ENCODE measurements at regions not wholly inside any gene's neighbourhood (a gene's known extent, or its start where the extent isn't known, plus 50 kb on each side); places are given as distances from the start of the nearest gene placed in this dataset.

DNA sequence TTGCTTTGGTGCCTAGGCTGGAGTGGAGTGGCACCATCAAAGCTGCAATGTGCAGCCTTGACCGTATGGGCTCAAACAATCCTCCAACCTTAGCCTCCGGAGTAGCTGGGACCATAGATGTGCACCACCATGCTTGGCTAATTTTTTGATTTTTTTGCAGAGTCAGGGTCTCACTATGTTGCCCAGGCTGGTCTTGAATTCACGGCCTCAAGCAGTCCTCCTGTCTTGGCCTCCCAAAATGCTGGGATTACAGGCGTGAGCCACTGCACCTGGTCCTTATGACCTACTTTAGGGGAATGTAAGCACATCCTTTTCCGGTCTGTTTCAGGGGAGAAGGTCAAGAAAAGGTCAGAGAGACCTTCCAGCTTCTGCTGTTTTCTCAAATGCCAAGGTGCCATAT is 53.4 kb upstream of the SPRED2 start:
- TF ChIP-seq, protein P1, sequence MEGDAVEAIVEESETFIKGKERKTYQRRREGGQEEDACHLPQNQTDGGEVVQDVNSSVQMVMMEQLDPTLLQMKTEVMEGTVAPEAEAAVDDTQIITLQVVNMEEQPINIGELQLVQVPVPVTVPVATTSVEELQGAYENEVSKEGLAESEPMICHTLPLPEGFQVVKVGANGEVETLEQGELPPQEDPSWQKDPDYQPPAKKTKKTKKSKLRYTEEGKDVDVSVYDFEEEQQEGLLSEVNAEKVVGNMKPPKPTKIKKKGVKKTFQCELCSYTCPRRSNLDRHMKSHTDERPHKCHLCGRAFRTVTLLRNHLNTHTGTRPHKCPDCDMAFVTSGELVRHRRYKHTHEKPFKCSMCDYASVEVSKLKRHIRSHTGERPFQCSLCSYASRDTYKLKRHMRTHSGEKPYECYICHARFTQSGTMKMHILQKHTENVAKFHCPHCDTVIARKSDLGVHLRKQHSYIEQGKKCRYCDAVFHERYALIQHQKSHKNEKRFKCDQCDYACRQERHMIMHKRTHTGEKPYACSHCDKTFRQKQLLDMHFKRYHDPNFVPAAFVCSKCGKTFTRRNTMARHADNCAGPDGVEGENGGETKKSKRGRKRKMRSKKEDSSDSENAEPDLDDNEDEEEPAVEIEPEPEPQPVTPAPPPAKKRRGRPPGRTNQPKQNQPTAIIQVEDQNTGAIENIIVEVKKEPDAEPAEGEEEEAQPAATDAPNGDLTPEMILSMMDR (IDR thresholded peaks at IDR 0.05; ENCODE audit: low read length), result no peak
- TF ChIP-seq EZH2 (optimal IDR thresholded peaks at IDR 0.05; ENCODE audit: low read depth, low read length), result no peak
- no peak for TF ChIP-seq EZH2phosphoT487 (IDR thresholded peaks at IDR 0.05; ENCODE audit: low read length)
- no peak overlapping the region for H3K27ac ChIP-seq (ENCODE audit: low read length)
- H3K9ac ChIP-seq (ENCODE audit: low read length), result no peak overlapping the region
- no peaks in the 10 kb centered on the region for H3F3A ChIP-seq (ENCODE audit: insufficient read depth, low read length)
- no peaks in the 10 kb centered on the region for H3K36me3 ChIP-seq (replicated peaks; ENCODE audit: insufficient read depth, low read length)
- no peaks in the 10 kb centered on the region for H4K20me1 ChIP-seq (ENCODE audit: insufficient read depth, low read length)
- no peak for DNase-seq
- H3K4me2 ChIP-seq (ENCODE audit: low read depth, low read length), result no peak overlapping the region
- no peaks in the 10 kb centered on the region for H3K27me3 ChIP-seq (replicated peaks; ENCODE audit: insufficient read depth, low read length)
- H2AFZ ChIP-seq (ENCODE audit: low read length), result no peak overlapping the region
- no peaks in the 10 kb centered on the region for H3K79me2 ChIP-seq (ENCODE audit: low read length)
- no peaks in the 10 kb centered on the region for H3K9me2 ChIP-seq (replicated peaks; ENCODE audit: insufficient read depth, low read length)
- H3K4me3 ChIP-seq (ENCODE audit: low read length), result no peak overlapping the region
- H3K4me1 ChIP-seq (ENCODE audit: low read length), result no peaks in the 10 kb centered on the region
- no peaks in the 10 kb centered on the region for H3K9me3 ChIP-seq (replicated peaks; ENCODE audit: insufficient read depth, low read length)

DNA sequence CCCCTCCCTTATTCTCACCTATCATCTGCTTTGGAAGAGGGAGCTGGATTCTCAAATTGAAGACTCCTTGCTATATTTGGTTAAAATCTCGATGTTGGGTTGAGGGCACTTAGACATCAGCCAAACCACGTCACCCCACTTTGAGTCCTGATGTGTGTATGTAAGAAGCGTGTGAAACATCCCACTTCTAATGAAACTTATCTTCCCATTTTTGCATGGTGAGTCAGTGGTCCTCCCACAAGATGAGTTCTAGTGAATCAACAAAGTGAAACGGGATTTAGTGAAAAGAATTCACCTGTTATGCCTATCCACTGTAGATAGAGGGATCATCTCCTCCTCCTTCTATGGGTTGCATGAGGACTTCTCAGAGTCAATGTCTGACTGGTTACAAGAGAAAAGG is 51.4 kb upstream of the SPRED2 start:
- Histone ChIP-seq H3K4me1 (ENCODE audit: low read length) (no peaks in the 10 kb centered on the region), H3K9me3 (replicated peaks; ENCODE audit: insufficient read depth, low read length) (no peaks in the 10 kb centered on the region), H3K27me3 (replicated peaks; ENCODE audit: insufficient read depth, low read length) (no peaks in the 10 kb centered on the region), H3K9ac (ENCODE audit: low read length) (no peak overlapping the region), H3K27ac (ENCODE audit: low read length) (no peak overlapping the region), H2AFZ (ENCODE audit: low read length) (no peak overlapping the region), H3K9me2 (replicated peaks; ENCODE audit: insufficient read depth, low read length) (no peaks in the 10 kb centered on the region), H3K36me3 (replicated peaks; ENCODE audit: insufficient read depth, low read length) (no peaks in the 10 kb centered on the region), H4K20me1 (ENCODE audit: insufficient read depth, low read length) (no peaks in the 10 kb centered on the region), H3K4me3 (ENCODE audit: low read length) (no peak overlapping the region), H3F3A (ENCODE audit: insufficient read depth, low read length) (no peaks in the 10 kb centered on the region), H3K4me2 (ENCODE audit: low read depth, low read length) (no peak overlapping the region), H3K79me2 (ENCODE audit: low read length) (no peaks in the 10 kb centered on the region)
- DNase-seq, result no peak
- TF ChIP-seq, protein P1 (IDR thresholded peaks at IDR 0.05; ENCODE audit: low read length), result no peak
- TF ChIP-seq EZH2phosphoT487 (IDR thresholded peaks at IDR 0.05; ENCODE audit: low read length) (no peak), EZH2 (optimal IDR thresholded peaks at IDR 0.05; ENCODE audit: low read depth, low read length) (no peak)

DNA sequence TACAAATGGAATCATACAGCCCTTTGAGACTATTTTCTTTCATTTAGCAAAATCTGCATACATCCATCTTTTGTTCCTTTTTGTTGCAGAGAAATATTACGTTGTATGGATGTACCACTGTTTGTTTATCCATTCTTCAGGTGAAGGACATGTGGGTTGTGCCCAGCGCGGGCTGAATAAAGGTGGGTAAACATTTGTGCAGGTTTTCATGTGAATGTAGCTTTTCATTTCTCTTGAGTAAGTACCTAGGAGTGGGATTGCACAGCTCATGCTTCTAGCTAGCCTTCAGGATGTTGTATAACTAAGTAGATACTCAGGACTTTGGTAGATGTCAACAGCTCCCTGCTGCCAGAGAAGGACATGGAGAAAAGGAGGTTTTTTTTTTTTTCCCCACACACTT is 50.6 kb upstream of the SPRED2 start:
- H4K20me1 ChIP-seq (ENCODE audit: insufficient read depth, low read length), result no peaks in the 10 kb centered on the region
- no peaks in the 10 kb centered on the region for H3F3A ChIP-seq (ENCODE audit: insufficient read depth, low read length)
- no peak for TF ChIP-seq EZH2phosphoT487 (IDR thresholded peaks at IDR 0.05; ENCODE audit: low read length)
- no peak for TF ChIP-seq EZH2 (optimal IDR thresholded peaks at IDR 0.05; ENCODE audit: low read depth, low read length)
- TF ChIP-seq, protein P1 (IDR thresholded peaks at IDR 0.05; ENCODE audit: low read length), result no peak
- H3K27ac ChIP-seq (ENCODE audit: low read length), result no peak overlapping the region
- no peak overlapping the region for H2AFZ ChIP-seq (ENCODE audit: low read length)
- H3K4me3 ChIP-seq (ENCODE audit: low read length), result no peak overlapping the region
- H3K9me2 ChIP-seq (replicated peaks; ENCODE audit: insufficient read depth, low read length), result no peaks in the 10 kb centered on the region
- H3K9ac ChIP-seq (ENCODE audit: low read length), result no peak overlapping the region
- H3K27me3 ChIP-seq (replicated peaks; ENCODE audit: insufficient read depth, low read length), result no peaks in the 10 kb centered on the region
- H3K9me3 ChIP-seq (replicated peaks; ENCODE audit: insufficient read depth, low read length), result no peaks in the 10 kb centered on the region
- H3K36me3 ChIP-seq (replicated peaks; ENCODE audit: insufficient read depth, low read length), result no peaks in the 10 kb centered on the region
- H3K79me2 ChIP-seq (ENCODE audit: low read length), result no peaks in the 10 kb centered on the region
- DNase-seq, result no peak
- no peak overlapping the region for H3K4me2 ChIP-seq (ENCODE audit: low read depth, low read length)
- H3K4me1 ChIP-seq (ENCODE audit: low read length), result no peaks in the 10 kb centered on the region
